ENCODE measurements at regions not wholly inside any gene's neighbourhood (a gene's known extent, or its start where the extent isn't known, plus 50 kb on each side); places are given as distances from the start of the nearest gene placed in this dataset.
"Not testable (repeated sequence)": the region's sequence is repeated elsewhere in the genome, so short reads cannot be mapped to it uniquely, and the experiment has no call there.

GRCh38 chr1:227508431-227508830 lies 54.9 kb upstream of the ZNF678 start:
- no peaks in the 10 kb centered on the region for H3K9me3 Mint-ChIP-seq
- no peaks in the 10 kb centered on the region for H3K36me3 Mint-ChIP-seq (ENCODE audit: low read depth)
- H3K36me3 ChIP-seq (ENCODE audit: insufficient read depth, low read length), result no peaks in the 10 kb centered on the region
- no peaks in the 10 kb centered on the region for H3K4me1 Mint-ChIP-seq (ENCODE audit: low read depth)
- ChIA-PET CTCF (no interaction called here), POLR2A (no interaction called here)
- intact Hi-C loops (cut with DNase I, micrococcal nuclease), result no loop called here
- H3K27me3 ChIP-seq (ENCODE audit: control insufficient read depth in 1 of 2, insufficient read depth in 2 of 2, low read length in 2 of 2), result peaks cover 0 to 4% of the 10 kb centered on the region in 2 experiments
- no peak overlapping the region for H3K27ac ChIP-seq (ENCODE audit: low read depth in 1 of 2, low read length in 2 of 2)
- peaks cover 5% of the 10 kb centered on the region for H3K27me3 Mint-ChIP-seq
- H3K4me3 Mint-ChIP-seq, result no peak overlapping the region
- no peaks in the 10 kb centered on the region for H3K4me1 ChIP-seq (ENCODE audit: insufficient read depth, low read length)
- ATAC-seq (ENCODE audit: poor library complexity), result no peak
- no peak overlapping the region for H3K27ac Mint-ChIP-seq
- TF ChIP-seq CTCF (IDR thresholded peaks at IDR 0.05), result no peak
- no peaks in the 10 kb centered on the region for H3K9me3 ChIP-seq (ENCODE audit: control insufficient read depth in 1 of 2, insufficient read depth in 1 of 2, low read length in 2 of 2)
- no peak for DNase-seq
- H3K4me3 ChIP-seq (ENCODE audit: low read length), result no peak overlapping the region

- H3K4me1 Mint-ChIP-seq (ENCODE audit: low read depth); CTCF ChIA-PET; ATAC-seq (ENCODE audit: poor library complexity); H3K4me3 ChIP-seq (ENCODE audit: low read length); H3K27me3 Mint-ChIP-seq; H3K9me3 ChIP-seq (ENCODE audit: control insufficient read depth in 1 of 2, insufficient read depth in 1 of 2, low read length in 2 of 2); H3K27me3 ChIP-seq (ENCODE audit: control insufficient read depth in 1 of 2, insufficient read depth in 2 of 2, low read length in 2 of 2); H3K36me3 Mint-ChIP-seq (ENCODE audit: low read depth); H3K27ac ChIP-seq (ENCODE audit: low read depth in 1 of 2, low read length in 2 of 2); H3K4me3 Mint-ChIP-seq; H3K4me1 ChIP-seq (ENCODE audit: insufficient read depth, low read length); H3K36me3 ChIP-seq (ENCODE audit: insufficient read depth, low read length); POLR2A ChIA-PET; H3K9me3 Mint-ChIP-seq; H3K27ac Mint-ChIP-seq; DNase-seq; intact Hi-C loops (cut with DNase I, micrococcal nuclease): not testable (repeated sequence)
Observed at GRCh38 chr1:227506490-227507393, 56.6 kb upstream of the ZNF678 start.

GRCh38 chr1:227496045-227496444 lies 67.3 kb upstream of the ZNF678 start:
- H3K9me3 ChIP-seq (ENCODE audit: control insufficient read depth in 1 of 2, insufficient read depth in 1 of 2, low read length in 2 of 2); H3K4me3 Mint-ChIP-seq; H3K27me3 ChIP-seq (ENCODE audit: control insufficient read depth in 1 of 2, insufficient read depth in 2 of 2, low read length in 2 of 2); POLR2A ChIA-PET; H3K27ac Mint-ChIP-seq; H3K9me3 Mint-ChIP-seq; H3K4me3 ChIP-seq (ENCODE audit: low read length); H3K4me1 Mint-ChIP-seq (ENCODE audit: low read depth); H3K27me3 Mint-ChIP-seq; DNase-seq; CTCF ChIA-PET; H3K4me1 ChIP-seq (ENCODE audit: insufficient read depth, low read length); H3K36me3 ChIP-seq (ENCODE audit: insufficient read depth, low read length); H3K36me3 Mint-ChIP-seq (ENCODE audit: low read depth); H3K27ac ChIP-seq (ENCODE audit: low read depth in 1 of 2, low read length in 2 of 2); ATAC-seq (ENCODE audit: poor library complexity); intact Hi-C loops (cut with DNase I, micrococcal nuclease): not testable (repeated sequence)

- H3K9me3 Mint-ChIP-seq; H3K9me3 ChIP-seq (ENCODE audit: control insufficient read depth in 1 of 2, insufficient read depth in 1 of 2, low read length in 2 of 2); H3K36me3 ChIP-seq (ENCODE audit: insufficient read depth, low read length); ATAC-seq (ENCODE audit: poor library complexity); H3K27me3 ChIP-seq (ENCODE audit: control insufficient read depth in 1 of 2, insufficient read depth in 2 of 2, low read length in 2 of 2); H3K27ac ChIP-seq (ENCODE audit: low read depth in 1 of 2, low read length in 2 of 2); H3K36me3 Mint-ChIP-seq (ENCODE audit: low read depth); POLR2A ChIA-PET; H3K4me3 ChIP-seq (ENCODE audit: low read length); H3K27me3 Mint-ChIP-seq; intact Hi-C loops (cut with DNase I, micrococcal nuclease); H3K27ac Mint-ChIP-seq; H3K4me3 Mint-ChIP-seq; H3K4me1 ChIP-seq (ENCODE audit: insufficient read depth, low read length); H3K4me1 Mint-ChIP-seq (ENCODE audit: low read depth); CTCF ChIA-PET; DNase-seq: not testable (repeated sequence)
Observed at GRCh38 chr1:227493863-227494551, 69.3 kb upstream of the ZNF678 start.
